NCI-H2227 (cell line): ENCODE measurements at regions not wholly inside any gene's neighbourhood (a gene's known extent, or its start where the extent isn't known, plus 50 kb on each side); places are given as distances from the start of the nearest gene placed in this dataset.

Experiments
- DNase-seq: peaks from one replicate; lab custom pipeline; 2025; ENCODE audit not compliant: unreplicated experiment; lab: John Stamatoyannopoulos, UW

- no peak for DNase-seq
Observed at GRCh38 chr12:91608542-91608941, 425.9 kb upstream of the DCN start.

GRCh38 chr12:91606662-91607377 lies 424.2 kb upstream of the DCN start:
- DNase-seq, result no peak

- DNase-seq, result peak; percentile 18
Observed at GRCh38 chr12:91604897-91605296, 422.3 kb upstream of the DCN start.

GRCh38 chr12:91603060-91603459 lies 420.4 kb upstream of the DCN start:
- DNase-seq, result no peak

GRCh38 chr12:91601054-91601453 lies 418.4 kb upstream of the DCN start:
- no peak for DNase-seq

GRCh38 chr12:91594715-91595114 lies 412.1 kb upstream of the DCN start:
- DNase-seq, result no peak

GRCh38 chr12:91591639-91591987 lies 409.0 kb upstream of the DCN start:
- DNase-seq, result no peak

- DNase-seq, result no peak
Observed at GRCh38 chr12:91590966-91591638, 408.5 kb upstream of the DCN start.

- DNase-seq, result no peak
Observed at GRCh38 chr12:91588874-91589454, 406.3 kb upstream of the DCN start.

- DNase-seq, result no peak
Observed at GRCh38 chr12:91586015-91586414, 403.4 kb upstream of the DCN start.

- no peak for DNase-seq
Observed at GRCh38 chr12:91582811-91583210, 400.2 kb upstream of the DCN start.

- DNase-seq, result no peak
Observed at GRCh38 chr12:91579516-91580263, 397.1 kb upstream of the DCN start.

- DNase-seq, result peak; percentile 45
Observed at GRCh38 chr12:91577586-91578539, 395.2 kb upstream of the DCN start.

- DNase-seq, result no peak
Observed at GRCh38 chr12:91576432-91576831, 393.8 kb upstream of the DCN start.

GRCh38 chr12:91575630-91576029 lies 393.0 kb upstream of the DCN start:
- no peak for DNase-seq

GRCh38 chr12:91574975-91575374 lies 392.4 kb upstream of the DCN start:
- DNase-seq, result no peak

GRCh38 chr12:91574391-91574790 lies 391.8 kb upstream of the DCN start:
- peak; percentile 61 for DNase-seq

- DNase-seq, result no peak
Observed at GRCh38 chr12:91572869-91573268, 390.3 kb upstream of the DCN start.

GRCh38 chr12:91567100-91567485 lies 384.5 kb upstream of the DCN start:
- DNase-seq, result no peak

- DNase-seq, result no peak
Observed at GRCh38 chr12:91566328-91567099, 383.9 kb upstream of the DCN start.
